NOMO-1 (cell line): ENCODE measurements at regions not wholly inside any gene's neighbourhood (a gene's known extent, or its start where the extent isn't known, plus 50 kb on each side); places are given as distances from the start of the nearest gene placed in this dataset.
A peak's percentile ranks its signal among the peaks of the same experiment; 100 is the strongest.
"Not testable (repeated sequence)": the region's sequence is repeated elsewhere in the genome, so short reads cannot be mapped to it uniquely, and the experiment has no call there.

Experiments
- DNase-seq, 2 experiments: peaks; one replicate each; lab custom pipeline; 2025; ENCODE audit not compliant: unreplicated experiment in 2 of 2; lab: John Stamatoyannopoulos, UW

GRCh38 chrX:26631385-26631784 lies 415.4 kb downstream of the MAGEB5 start:
- no peak for DNase-seq

- DNase-seq = no peak
Measured at GRCh38 chrX:26613956-26614355, 398.0 kb downstream of the MAGEB5 start.

GRCh38 chrX:26606971-26607370 lies 391.0 kb downstream of the MAGEB5 start:
- DNase-seq = no peak

DNA sequence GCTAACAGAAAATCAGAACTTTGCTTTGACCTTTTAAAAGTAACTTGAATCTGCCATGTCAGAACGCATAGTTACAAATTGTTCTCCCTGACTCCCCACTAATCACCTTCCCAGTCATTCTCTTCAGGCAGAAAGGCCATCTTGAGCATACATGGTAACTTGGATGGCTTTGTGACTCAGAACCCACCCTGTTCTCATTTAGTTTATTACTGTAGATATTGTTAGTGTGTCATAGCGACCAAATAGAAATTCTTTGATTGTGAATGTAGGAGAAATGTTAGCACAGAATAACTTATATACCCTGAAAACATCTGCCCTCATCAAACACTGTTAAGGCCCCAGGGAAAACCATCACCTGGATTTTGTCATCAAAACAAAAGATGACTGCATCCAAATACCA lies 382.0 kb downstream of the MAGEB5 start:
- DNase-seq = no peak

DNA sequence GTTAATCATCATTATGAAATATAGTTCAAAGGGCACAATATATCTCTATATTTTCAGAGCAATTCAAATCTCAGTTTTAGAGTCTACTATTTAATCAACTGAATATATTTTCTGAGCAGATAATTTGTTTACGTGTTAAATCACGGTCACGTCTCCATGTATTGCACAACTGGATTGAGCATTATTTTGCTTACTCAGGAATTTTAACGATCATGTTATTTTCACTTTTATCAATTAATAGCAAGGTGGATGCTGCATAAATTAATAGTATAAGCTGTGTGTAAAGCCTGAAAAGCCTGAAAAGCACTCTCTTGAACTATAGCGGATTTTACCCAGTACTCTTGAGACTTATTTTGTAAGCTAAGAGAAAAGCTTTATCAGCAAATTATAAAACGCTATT lies 374.9 kb downstream of the MAGEB5 start:
- no peak for DNase-seq

GRCh38 chrX:26586570-26586969 lies 370.6 kb downstream of the MAGEB5 start:
- DNase-seq = no peak

DNA sequence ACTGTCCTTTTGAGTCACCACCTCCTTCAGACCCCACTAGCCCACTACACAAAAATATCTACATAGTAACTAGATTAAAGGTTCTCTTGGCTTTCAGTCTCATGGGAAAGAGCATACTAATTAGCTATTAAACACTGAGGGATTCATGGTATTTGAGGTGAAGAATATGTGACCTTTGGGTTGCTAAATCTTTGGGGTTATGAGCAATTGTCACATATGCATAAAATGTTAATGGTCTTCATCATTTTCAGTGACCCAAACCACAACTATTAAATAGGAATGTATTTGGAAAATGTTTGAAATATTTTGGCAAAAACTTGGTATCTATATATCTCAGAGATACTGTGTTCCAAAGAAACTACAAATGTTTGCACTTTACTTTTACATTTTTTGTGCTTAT lies 365.1 kb downstream of the MAGEB5 start:
- no peak for DNase-seq

GRCh38 chrX:26580021-26580420 lies 364.1 kb downstream of the MAGEB5 start:
- no peak for DNase-seq

GRCh38 chrX:26574234-26574633 lies 358.3 kb downstream of the MAGEB5 start:
- no peak for DNase-seq

DNA sequence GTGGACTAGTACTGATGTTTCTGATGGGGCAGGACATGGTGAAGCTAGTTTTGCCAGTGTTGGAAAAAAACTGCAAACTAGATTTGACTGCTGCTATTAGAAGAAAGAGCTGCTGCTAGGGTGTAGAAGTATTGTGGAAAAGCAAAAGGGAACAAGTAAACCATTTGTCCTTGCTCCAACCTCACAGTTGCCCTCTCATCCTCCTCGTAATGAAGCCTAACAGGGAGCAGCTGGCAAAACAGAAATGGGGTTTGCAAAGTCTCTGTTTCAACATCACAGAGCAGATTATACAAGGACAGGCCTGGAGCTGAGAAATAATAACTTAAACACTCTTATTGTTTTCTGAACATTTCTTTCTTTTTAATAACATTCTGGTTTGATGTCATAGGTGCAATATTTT lies 346.2 kb downstream of the MAGEB5 start:
- DNase-seq = no peak

DNA sequence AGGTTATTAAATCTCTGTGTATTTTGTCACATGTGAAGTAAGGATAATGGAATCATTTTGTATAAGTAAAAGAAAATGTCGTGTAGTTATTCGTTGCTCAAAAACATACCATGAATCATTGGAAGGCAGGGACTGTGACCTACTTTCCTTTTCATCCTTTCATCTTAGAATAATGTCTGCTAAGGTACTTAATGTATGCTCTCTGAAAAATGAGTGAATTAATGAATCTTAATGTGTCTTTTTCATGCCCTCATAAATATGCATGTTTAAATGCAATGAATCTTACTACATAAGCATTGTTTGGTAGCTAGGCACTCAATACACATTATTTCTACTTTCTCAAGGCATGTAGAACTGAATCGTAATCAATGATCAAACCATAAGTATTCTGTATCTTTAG lies 343.9 kb downstream of the MAGEB5 start:
- no peak for DNase-seq

DNA sequence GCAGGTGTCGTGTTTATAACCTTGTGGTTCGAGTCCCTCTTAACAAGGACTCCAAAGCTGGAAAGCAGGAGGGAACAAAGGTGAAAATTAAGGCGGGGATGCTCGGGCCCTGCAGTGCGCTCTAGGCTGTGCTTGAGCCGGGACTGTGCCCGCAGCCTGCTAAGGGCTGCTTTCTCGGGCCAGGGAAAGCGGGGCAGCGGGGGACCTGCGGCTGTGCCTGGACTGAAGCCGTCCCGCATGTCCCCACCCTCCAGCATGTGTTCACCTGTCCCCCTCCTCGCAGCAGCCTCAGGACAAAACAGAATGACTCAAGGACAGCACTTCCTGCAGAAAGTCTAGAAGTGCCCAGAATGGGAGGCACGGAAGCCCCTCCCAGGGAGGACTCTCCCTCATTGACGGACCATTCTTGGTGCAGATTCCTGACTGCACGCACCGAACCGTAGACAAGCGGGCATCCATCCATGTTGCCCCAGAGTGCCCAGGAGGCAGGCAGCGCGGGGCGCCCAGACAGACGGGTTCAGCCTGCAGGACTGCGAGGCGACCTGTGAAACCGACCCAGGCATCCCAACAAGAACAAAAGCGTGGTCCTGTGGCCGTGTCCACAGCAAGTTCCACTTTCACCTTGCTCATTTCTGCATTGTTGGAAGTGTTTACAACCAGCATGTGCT lies 342.9 kb downstream of the MAGEB5 start:
- no peak for DNase-seq

DNA sequence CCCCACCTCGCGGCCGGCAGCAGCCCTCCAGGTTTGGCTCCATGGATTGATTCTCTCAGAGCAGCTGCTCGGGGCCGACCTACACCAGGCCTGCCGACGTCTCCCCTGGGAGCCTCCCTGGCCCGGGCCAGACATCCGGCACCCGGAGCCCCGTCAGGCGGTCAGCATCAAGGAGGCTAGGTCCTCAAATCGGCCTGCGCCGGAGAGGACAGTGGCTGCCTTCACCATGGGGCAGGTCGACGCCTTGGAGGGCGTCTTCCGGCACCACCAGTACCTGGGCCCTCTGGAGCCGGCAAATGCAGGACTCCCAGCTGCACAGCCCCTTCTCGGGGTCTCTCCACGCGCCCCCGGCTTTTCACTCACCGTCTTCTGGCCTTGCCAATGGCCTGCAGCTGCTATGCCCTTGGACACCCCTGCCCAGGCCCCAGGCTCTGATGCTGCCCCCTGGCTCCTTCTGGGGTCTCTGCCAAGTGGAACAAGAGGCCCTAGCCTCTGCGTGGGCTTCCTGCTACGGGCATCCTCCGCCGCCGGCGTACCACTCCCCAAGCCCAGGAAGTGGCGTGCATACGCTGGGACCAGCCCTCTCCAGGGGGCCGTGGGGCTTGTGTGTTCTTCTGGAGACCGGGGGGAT lies 341.8 kb downstream of the MAGEB5 start:
- DNase-seq = no peak

DNA sequence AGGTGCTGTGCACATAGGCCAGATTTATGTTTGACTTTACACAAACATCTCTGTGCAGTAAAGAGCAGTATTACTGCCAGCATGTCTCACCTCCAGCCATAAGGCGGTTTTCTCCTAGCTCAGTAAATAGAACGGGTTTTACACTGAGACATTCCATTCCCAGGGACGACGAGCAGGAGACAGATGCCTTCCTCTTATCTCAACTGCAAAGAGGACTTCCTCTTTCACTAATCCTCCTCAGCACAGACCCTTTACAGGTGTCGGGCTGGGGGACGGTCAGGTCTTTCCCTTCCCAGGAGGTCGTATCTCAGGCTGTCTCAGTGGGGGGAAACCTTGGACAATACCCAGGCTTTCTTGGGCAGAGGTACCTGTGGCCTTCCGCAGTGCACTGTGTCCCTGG lies 309.8 kb downstream of the MAGEB5 start:
- not testable (repeated sequence) for DNase-seq

DNA sequence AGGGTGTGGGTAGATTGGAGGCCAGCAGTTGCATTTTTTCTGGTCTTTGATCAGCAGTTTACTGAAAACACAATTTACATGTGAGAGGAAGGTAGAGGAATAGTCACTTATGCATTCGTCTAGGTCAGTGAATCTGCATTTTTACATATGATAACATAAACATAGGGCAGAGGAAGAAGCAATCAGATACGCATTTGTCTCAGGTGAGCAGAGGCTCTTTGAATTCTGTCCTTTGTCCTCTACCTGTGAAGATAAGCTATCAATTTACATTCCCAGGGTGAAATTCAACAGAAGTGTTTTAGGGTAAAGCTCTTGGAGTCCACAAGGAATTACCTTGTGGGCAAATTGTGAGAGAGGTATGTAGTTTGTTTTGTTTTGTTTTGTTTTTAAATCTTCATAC lies 306.5 kb downstream of the MAGEB5 start:
- no peak for DNase-seq

DNA sequence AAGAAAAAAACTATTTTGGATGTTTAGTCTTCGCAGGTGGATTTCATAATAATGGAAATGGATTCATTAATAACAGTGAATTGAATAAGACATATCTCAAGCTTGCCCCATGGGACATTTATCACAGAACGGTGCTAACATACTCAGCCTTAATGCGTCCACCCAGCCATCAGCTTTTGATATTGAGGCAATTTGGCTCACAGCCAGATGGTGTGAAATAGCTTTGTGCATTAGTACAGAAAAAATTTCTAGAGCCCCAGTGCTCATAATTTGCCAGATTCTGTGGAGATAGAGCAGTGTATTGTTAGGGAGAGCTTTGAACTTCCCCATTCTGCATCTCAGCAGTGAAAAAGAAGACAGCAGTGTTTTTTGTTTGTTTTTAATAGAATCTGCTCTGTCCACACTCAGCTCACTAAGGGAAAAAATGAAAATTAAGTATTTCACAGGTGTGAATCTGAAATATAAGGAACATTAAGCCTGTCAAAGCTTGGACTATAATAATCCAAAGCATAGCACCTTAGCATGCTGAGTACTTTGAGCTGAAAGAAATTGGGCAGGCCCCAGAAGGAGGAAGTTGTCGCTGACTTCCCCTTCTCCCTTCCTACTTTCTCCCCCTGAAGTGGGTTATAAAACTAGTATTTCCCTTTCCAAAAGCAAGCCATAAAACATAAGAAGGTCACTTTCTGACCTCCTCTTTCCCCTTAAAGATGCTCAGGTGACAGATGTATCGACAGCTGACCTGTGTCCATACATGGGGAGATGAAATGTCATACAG lies 295.8 kb downstream of the MAGEB5 start:
- peak; percentile 27 to 67 for DNase-seq

- no peak for DNase-seq
Measured at GRCh38 chrX:26470941-26471340, 255.0 kb downstream of the MAGEB5 start.

- DNase-seq = no peak
Measured at GRCh38 chrX:26466387-26466786, 250.4 kb downstream of the MAGEB5 start.

GRCh38 chrX:26445288-26445687 lies 229.3 kb downstream of the MAGEB5 start:
- DNase-seq = no peak

GRCh38 chrX:26444417-26444816 lies 228.4 kb downstream of the MAGEB5 start:
- not testable (repeated sequence) for DNase-seq

GRCh38 chrX:26442340-26442739 lies 226.4 kb downstream of the MAGEB5 start:
- DNase-seq = no peak

- DNase-seq = no peak
Measured at GRCh38 chrX:26414534-26414933, 198.6 kb downstream of the MAGEB5 start.
